ENCODE measurements at regions not wholly inside any gene's neighbourhood (a gene's known extent, or its start where the extent isn't known, plus 50 kb on each side); places are given as distances from the start of the nearest gene placed in this dataset.
"Not testable (repeated sequence)": the region's sequence is repeated elsewhere in the genome, so short reads cannot be mapped to it uniquely, and the experiment has no call there.

- peaks cover 2% of the 10 kb centered on the region for H3K9me3 Mint-ChIP-seq
- ATAC-seq (ENCODE audit: poor library complexity), result no peak
- Histone ChIP-seq H3K27me3 (ENCODE audit: control insufficient read depth in 1 of 2, insufficient read depth in 2 of 2, low read length in 2 of 2) (no peaks in the 10 kb centered on the region), H3K4me3 (ENCODE audit: low read length) (no peak overlapping the region), H3K36me3 (ENCODE audit: insufficient read depth, low read length) (no peaks in the 10 kb centered on the region), H3K4me1 (ENCODE audit: insufficient read depth, low read length) (no peaks in the 10 kb centered on the region), H3K9me3 (ENCODE audit: control insufficient read depth in 1 of 2, insufficient read depth in 1 of 2, low read length in 2 of 2) (no peaks in the 10 kb centered on the region), H3K27ac (ENCODE audit: low read depth in 1 of 2, low read length in 2 of 2) (no peak overlapping the region)
- ChIA-PET POLR2A (no interaction called here), CTCF (no interaction called here)
- H3K4me3 Mint-ChIP-seq, result no peak overlapping the region
- no peaks in the 10 kb centered on the region for H3K4me1 Mint-ChIP-seq (ENCODE audit: low read depth)
- intact Hi-C loops (cut with DNase I, micrococcal nuclease), result no loop called here
- no peak for DNase-seq
- TF ChIP-seq CTCF (IDR thresholded peaks at IDR 0.05), result no peak
- no peak overlapping the region for H3K27ac Mint-ChIP-seq
- no peaks in the 10 kb centered on the region for H3K36me3 Mint-ChIP-seq (ENCODE audit: low read depth)
- peaks cover 22% of the 10 kb centered on the region for H3K27me3 Mint-ChIP-seq
These were observed 224.6 kb upstream of the ISX start for GRCh38 chr22:34841331-34841771.

GRCh38 chr22:34841911-34842310, 224.0 kb upstream of the ISX start:
- no peaks in the 10 kb centered on the region for H3K4me1 Mint-ChIP-seq (ENCODE audit: low read depth)
- peaks cover 2% of the 10 kb centered on the region for H3K9me3 Mint-ChIP-seq
- ChIA-PET POLR2A (no interaction called here), CTCF (no interaction called here)
- intact Hi-C loops (cut with DNase I, micrococcal nuclease), result no loop called here
- Histone ChIP-seq H3K27me3 (ENCODE audit: control insufficient read depth in 1 of 2, insufficient read depth in 2 of 2, low read length in 2 of 2) (no peaks in the 10 kb centered on the region), H3K9me3 (ENCODE audit: control insufficient read depth in 1 of 2, insufficient read depth in 1 of 2, low read length in 2 of 2) (no peaks in the 10 kb centered on the region), H3K36me3 (ENCODE audit: insufficient read depth, low read length) (no peaks in the 10 kb centered on the region), H3K4me3 (ENCODE audit: low read length) (no peak overlapping the region), H3K4me1 (ENCODE audit: insufficient read depth, low read length) (no peaks in the 10 kb centered on the region), H3K27ac (ENCODE audit: low read depth in 1 of 2, low read length in 2 of 2) (no peak overlapping the region)
- ATAC-seq (ENCODE audit: poor library complexity) (no peak), DNase-seq (no peak)
- H3K4me3 Mint-ChIP-seq, result no peak overlapping the region
- no peak for TF ChIP-seq CTCF (IDR thresholded peaks at IDR 0.05)
- H3K27ac Mint-ChIP-seq, result no peak overlapping the region
- no peaks in the 10 kb centered on the region for H3K36me3 Mint-ChIP-seq (ENCODE audit: low read depth)
- peaks cover 22% of the 10 kb centered on the region for H3K27me3 Mint-ChIP-seq

GRCh38 chr22:34842630-34843029, 223.3 kb upstream of the ISX start:
- Histone ChIP-seq H3K27me3 (ENCODE audit: control insufficient read depth in 1 of 2, insufficient read depth in 2 of 2, low read length in 2 of 2) (no peaks in the 10 kb centered on the region), H3K27ac (ENCODE audit: low read depth in 1 of 2, low read length in 2 of 2) (no peak overlapping the region), H3K9me3 (ENCODE audit: control insufficient read depth in 1 of 2, insufficient read depth in 1 of 2, low read length in 2 of 2) (no peaks in the 10 kb centered on the region), H3K4me1 (ENCODE audit: insufficient read depth, low read length) (no peaks in the 10 kb centered on the region), H3K36me3 (ENCODE audit: insufficient read depth, low read length) (no peaks in the 10 kb centered on the region), H3K4me3 (ENCODE audit: low read length) (no peak overlapping the region)
- no peaks in the 10 kb centered on the region for H3K4me1 Mint-ChIP-seq (ENCODE audit: low read depth)
- H3K9me3 Mint-ChIP-seq, result peaks cover 2% of the 10 kb centered on the region
- H3K27me3 Mint-ChIP-seq, result peaks cover 22% of the 10 kb centered on the region
- CTCF ChIA-PET, result no interaction called here
- intact Hi-C loops (cut with DNase I, micrococcal nuclease), result no loop called here
- POLR2A ChIA-PET, result no interaction called here
- no peak for ATAC-seq (ENCODE audit: poor library complexity)
- H3K36me3 Mint-ChIP-seq (ENCODE audit: low read depth), result no peaks in the 10 kb centered on the region
- no peak overlapping the region for H3K27ac Mint-ChIP-seq
- TF ChIP-seq CTCF (IDR thresholded peaks at IDR 0.05), result no peak
- no peak for DNase-seq
- H3K4me3 Mint-ChIP-seq, result no peak overlapping the region

- H3K27ac Mint-ChIP-seq; intact Hi-C loops (cut with DNase I, micrococcal nuclease); H3K4me3 Mint-ChIP-seq; H3K9me3 ChIP-seq (ENCODE audit: control insufficient read depth in 1 of 2, insufficient read depth in 1 of 2, low read length in 2 of 2); H3K9me3 Mint-ChIP-seq; H3K36me3 ChIP-seq (ENCODE audit: insufficient read depth, low read length); H3K4me1 Mint-ChIP-seq (ENCODE audit: low read depth); POLR2A ChIA-PET; DNase-seq; H3K27ac ChIP-seq (ENCODE audit: low read depth in 1 of 2, low read length in 2 of 2); H3K4me3 ChIP-seq (ENCODE audit: low read length); ATAC-seq (ENCODE audit: poor library complexity); H3K4me1 ChIP-seq (ENCODE audit: insufficient read depth, low read length); H3K27me3 ChIP-seq (ENCODE audit: control insufficient read depth in 1 of 2, insufficient read depth in 2 of 2, low read length in 2 of 2); H3K36me3 Mint-ChIP-seq (ENCODE audit: low read depth); CTCF ChIA-PET: not testable (repeated sequence)
- peaks cover 26% of the 10 kb centered on the region for H3K27me3 Mint-ChIP-seq
These were observed 222.2 kb upstream of the ISX start for GRCh38 chr22:34843743-34844142.
